ENCODE measurements at regions not wholly inside any gene's neighbourhood (a gene's known extent, or its start where the extent isn't known, plus 50 kb on each side); places are given as distances from the start of the nearest gene placed in this dataset.

DNA sequence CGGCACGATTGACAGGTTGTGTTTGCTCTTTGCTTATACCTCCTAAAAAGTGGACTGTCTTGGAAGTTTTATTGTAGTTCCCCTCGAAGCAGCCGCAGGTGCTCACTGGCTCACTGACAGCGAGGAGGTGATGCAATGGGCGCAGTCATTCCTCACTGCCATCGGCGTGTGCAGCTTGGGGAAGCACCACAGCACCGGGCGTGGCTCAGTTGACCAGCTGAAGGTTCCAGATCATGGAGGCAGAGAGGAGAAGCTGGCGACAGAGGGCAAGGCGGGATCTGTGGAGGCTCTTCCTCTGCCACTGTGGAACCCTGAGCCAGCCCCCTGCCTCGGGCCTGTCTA lies 72.1 kb upstream of the TNRC6C start (continued):
- TF ChIP-seq FIP1L1 (IDR thresholded peaks at IDR 0.05; ENCODE audit: low read depth, low read length, poor library complexity, severe bottlenecking) (no peak), ZC3H8 (IDR thresholded peaks at IDR 0.05) (no peak), PKNOX1 (IDR thresholded peaks at IDR 0.05) (peak; percentile 86), PCBP1 (IDR thresholded peaks at IDR 0.05; ENCODE audit: low read depth, low read length, poor library complexity, severe bottlenecking) (no peak), BRD4 (IDR thresholded peaks at IDR 0.05) (no peak), RAD21 (CRISPR knock-in tag; conservative IDR thresholded peaks at IDR 0.05 in 1 of 2, IDR thresholded peaks at IDR 0.05 in 1 of 2) (no peak), NEUROD1 (IDR thresholded peaks at IDR 0.05; ENCODE audit: borderline replicate concordance, low read depth, low read length, partially characterized antibody) (no peak), ETV6 (IDR thresholded peaks at IDR 0.05; ENCODE audit: borderline replicate concordance in 1 of 2, low read depth in 2 of 2, low read length in 1 of 2) (no peak), ETV6 (CRISPR knock-in tag; IDR thresholded peaks at IDR 0.05; ENCODE audit: borderline replicate concordance) (no peak), ZNF41 (CRISPR knock-in tag; conservative IDR thresholded peaks at IDR 0.05) (no peak), PHB (CRISPR knock-in tag; IDR thresholded peaks at IDR 0.05) (no peak), TBL1XR1 (IDR thresholded peaks at IDR 0.05; ENCODE audit: low read length in 2 of 2) (no peak), NBN (IDR thresholded peaks at IDR 0.05; ENCODE audit: low read depth) (no peak), NR2C2 (CRISPR knock-in tag; IDR thresholded peaks at IDR 0.05) (no peak), NR2C2 (tag; IDR thresholded peaks at IDR 0.05) (no peak), ZNF655 (CRISPR knock-in tag; IDR thresholded peaks at IDR 0.05) (no peak)
- TF ChIP-seq, protein P1, sequence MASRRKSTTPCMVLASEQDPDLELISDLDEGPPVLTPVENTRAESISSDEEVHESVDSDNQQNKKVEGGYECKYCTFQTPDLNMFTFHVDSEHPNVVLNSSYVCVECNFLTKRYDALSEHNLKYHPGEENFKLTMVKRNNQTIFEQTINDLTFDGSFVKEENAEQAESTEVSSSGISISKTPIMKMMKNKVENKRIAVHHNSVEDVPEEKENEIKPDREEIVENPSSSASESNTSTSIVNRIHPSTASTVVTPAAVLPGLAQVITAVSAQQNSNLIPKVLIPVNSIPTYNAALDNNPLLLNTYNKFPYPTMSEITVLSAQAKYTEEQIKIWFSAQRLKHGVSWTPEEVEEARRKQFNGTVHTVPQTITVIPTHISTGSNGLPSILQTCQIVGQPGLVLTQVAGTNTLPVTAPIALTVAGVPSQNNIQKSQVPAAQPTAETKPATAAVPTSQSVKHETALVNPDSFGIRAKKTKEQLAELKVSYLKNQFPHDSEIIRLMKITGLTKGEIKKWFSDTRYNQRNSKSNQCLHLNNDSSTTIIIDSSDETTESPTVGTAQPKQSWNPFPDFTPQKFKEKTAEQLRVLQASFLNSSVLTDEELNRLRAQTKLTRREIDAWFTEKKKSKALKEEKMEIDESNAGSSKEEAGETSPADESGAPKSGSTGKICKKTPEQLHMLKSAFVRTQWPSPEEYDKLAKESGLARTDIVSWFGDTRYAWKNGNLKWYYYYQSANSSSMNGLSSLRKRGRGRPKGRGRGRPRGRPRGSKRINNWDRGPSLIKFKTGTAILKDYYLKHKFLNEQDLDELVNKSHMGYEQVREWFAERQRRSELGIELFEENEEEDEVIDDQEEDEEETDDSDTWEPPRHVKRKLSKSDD (conservative IDR thresholded peaks at IDR 0.05; ENCODE audit: low read length), result no peak
- TF ChIP-seq, protein P2, sequence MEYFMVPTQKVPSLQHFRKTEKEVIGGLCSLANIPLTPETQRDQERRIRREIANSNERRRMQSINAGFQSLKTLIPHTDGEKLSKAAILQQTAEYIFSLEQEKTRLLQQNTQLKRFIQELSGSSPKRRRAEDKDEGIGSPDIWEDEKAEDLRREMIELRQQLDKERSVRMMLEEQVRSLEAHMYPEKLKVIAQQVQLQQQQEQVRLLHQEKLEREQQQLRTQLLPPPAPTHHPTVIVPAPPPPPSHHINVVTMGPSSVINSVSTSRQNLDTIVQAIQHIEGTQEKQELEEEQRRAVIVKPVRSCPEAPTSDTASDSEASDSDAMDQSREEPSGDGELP (CRISPR knock-in tag; IDR thresholded peaks at IDR 0.05; ENCODE audit: borderline replicate concordance), result peak; percentile 53; the same call in 1 of the 2 replicates
- TF ChIP-seq, protein P3, sequence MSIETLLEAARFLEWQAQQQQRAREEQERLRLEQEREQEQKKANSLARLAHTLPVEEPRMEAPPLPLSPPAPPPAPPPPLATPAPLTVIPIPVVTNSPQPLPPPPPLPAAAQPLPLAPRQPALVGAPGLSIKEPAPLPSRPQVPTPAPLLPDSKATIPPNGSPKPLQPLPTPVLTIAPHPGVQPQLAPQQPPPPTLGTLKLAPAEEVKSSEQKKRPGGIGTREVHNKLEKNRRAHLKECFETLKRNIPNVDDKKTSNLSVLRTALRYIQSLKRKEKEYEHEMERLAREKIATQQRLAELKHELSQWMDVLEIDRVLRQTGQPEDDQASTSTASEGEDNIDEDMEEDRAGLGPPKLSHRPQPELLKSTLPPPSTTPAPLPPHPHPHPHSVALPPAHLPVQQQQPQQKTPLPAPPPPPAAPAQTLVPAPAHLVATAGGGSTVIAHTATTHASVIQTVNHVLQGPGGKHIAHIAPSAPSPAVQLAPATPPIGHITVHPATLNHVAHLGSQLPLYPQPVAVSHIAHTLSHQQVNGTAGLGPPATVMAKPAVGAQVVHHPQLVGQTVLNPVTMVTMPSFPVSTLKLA (conservative IDR thresholded peaks at IDR 0.05), result no peak
- TF ChIP-seq, protein P4, sequence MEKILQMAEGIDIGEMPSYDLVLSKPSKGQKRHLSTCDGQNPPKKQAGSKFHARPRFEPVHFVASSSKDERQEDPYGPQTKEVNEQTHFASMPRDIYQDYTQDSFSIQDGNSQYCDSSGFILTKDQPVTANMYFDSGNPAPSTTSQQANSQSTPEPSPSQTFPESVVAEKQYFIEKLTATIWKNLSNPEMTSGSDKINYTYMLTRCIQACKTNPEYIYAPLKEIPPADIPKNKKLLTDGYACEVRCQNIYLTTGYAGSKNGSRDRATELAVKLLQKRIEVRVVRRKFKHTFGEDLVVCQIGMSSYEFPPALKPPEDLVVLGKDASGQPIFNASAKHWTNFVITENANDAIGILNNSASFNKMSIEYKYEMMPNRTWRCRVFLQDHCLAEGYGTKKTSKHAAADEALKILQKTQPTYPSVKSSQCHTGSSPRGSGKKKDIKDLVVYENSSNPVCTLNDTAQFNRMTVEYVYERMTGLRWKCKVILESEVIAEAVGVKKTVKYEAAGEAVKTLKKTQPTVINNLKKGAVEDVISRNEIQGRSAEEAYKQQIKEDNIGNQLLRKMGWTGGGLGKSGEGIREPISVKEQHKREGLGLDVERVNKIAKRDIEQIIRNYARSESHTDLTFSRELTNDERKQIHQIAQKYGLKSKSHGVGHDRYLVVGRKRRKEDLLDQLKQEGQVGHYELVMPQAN (IDR thresholded peaks at IDR 0.05; ENCODE audit: borderline replicate concordance), result no peak
